Stimulated activated CD4-positive, alpha-beta T cell treated with anti-CD3 and anti-CD28 coated beads, Interleukin-12 subunit alpha, Interleukin-12 subunit beta, amount 100 ng/mL, for 48 hours (primary cell): ENCODE measurements at regions not wholly inside any gene's neighbourhood (a gene's known extent, or its start where the extent isn't known, plus 50 kb on each side); places are given as distances from the start of the nearest gene placed in this dataset.

Experiments
- DNase-seq, 3 donors: peaks; one replicate each; pipeline ENCODE4 v3.0.0-alpha.2; 2020; ENCODE audit warnings: low read depth in 2 of 3, low spot score in 1 of 3

GRCh38 chr15:94015324-94015723 lies 216.0 kb upstream of the MCTP2 start:
- DNase-seq = no peak

GRCh38 chr15:94008104-94009074 lies 223.0 kb upstream of the MCTP2 start:
- DNase-seq = no peak

GRCh38 chr15:94004697-94005096 lies 226.7 kb upstream of the MCTP2 start:
- no peak for DNase-seq

GRCh38 chr15:94002041-94002440 lies 229.3 kb upstream of the MCTP2 start:
- no peak for DNase-seq

GRCh38 chr15:94001255-94001801 lies 230.0 kb upstream of the MCTP2 start:
- no peak for DNase-seq

GRCh38 chr15:94000606-94001005 lies 230.8 kb upstream of the MCTP2 start:
- no peak for DNase-seq

GRCh38 chr15:93997071-93997658 lies 234.2 kb upstream of the MCTP2 start:
- no peak for DNase-seq

- no peak for DNase-seq
Observed at GRCh38 chr15:93989440-93989998, 241.8 kb upstream of the MCTP2 start.

GRCh38 chr15:93987068-93987467 lies 244.3 kb upstream of the MCTP2 start:
- DNase-seq = peak in 2 of 3 donors; percentile 1 to 27

- DNase-seq = no peak
Observed at GRCh38 chr15:93986400-93986984, 244.9 kb upstream of the MCTP2 start.

GRCh38 chr15:93985925-93986324 lies 245.4 kb upstream of the MCTP2 start:
- no peak for DNase-seq

- DNase-seq = no peak
Observed at GRCh38 chr15:93985176-93985575, 246.2 kb upstream of the MCTP2 start.

GRCh38 chr15:93983526-93983925 lies 247.8 kb upstream of the MCTP2 start:
- DNase-seq = no peak

GRCh38 chr15:93982226-93982727 lies 249.1 kb upstream of the MCTP2 start:
- DNase-seq = no peak

GRCh38 chr15:93981706-93982105 lies 249.7 kb upstream of the MCTP2 start:
- DNase-seq = no peak

GRCh38 chr15:93980261-93980911 lies 251.0 kb upstream of the MCTP2 start:
- no peak for DNase-seq

- no peak for DNase-seq
Observed at GRCh38 chr15:93974804-93975481, 256.4 kb upstream of the MCTP2 start.

GRCh38 chr15:93973287-93973686 lies 258.1 kb upstream of the MCTP2 start:
- DNase-seq = no peak

- no peak for DNase-seq
Observed at GRCh38 chr15:93968773-93969172, 262.6 kb upstream of the MCTP2 start.

GRCh38 chr15:93965304-93965908 lies 266.0 kb upstream of the MCTP2 start:
- DNase-seq = no peak
